GM13977 (cell line): ENCODE measurements at regions not wholly inside any gene's neighbourhood (a gene's known extent, or its start where the extent isn't known, plus 50 kb on each side); places are given as distances from the start of the nearest gene placed in this dataset.
A peak's percentile ranks its signal among the peaks of the same experiment; 100 is the strongest.
"Not testable (repeated sequence)": the region's sequence is repeated elsewhere in the genome, so short reads cannot be mapped to it uniquely, and the experiment has no call there.

Source experiments
- DNase-seq: peaks from one replicate; pipeline ENCODE4 v3.0.0; 2012; ENCODE audit warnings: low spot score
- CTCF ChIP-seq: IDR thresholded peaks from 2 replicates; pipeline ENCODE4 v1.5.1; 2012; ENCODE audit warnings: mild to moderate bottlenecking, control low read depth; ENCODE audit not compliant: insufficient read depth; ENCODE audit errors: extremely low read depth, missing control alignments
- in situ Hi-C: fragments of 300-500 bp; cut with MboI; formaldehyde crosslinking; loops from one replicate; pipeline ENCODE4 v1.12.0; 2022; ENCODE audit warnings: low sequenced_read_pairs, low pct_unique_long_range_greater_than_20kb, mixed read lengths, inconsistent platforms; ENCODE audit not compliant: unreplicated experiment

GRCh38 chr22:10760418-10760817 is 4767.6 kb upstream of the OR11H1 start:
- DNase-seq, in situ Hi-C loops: not testable (repeated sequence)

- DNase-seq, in situ Hi-C loops: not testable (repeated sequence)
Observed at GRCh38 chr22:10766320-10766719, 4761.7 kb upstream of the OR11H1 start.

- DNase-seq, in situ Hi-C loops: not testable (repeated sequence)
Observed at GRCh38 chr22:10768875-10769274, 4759.1 kb upstream of the OR11H1 start.

GRCh38 chr22:10771744-10772143 is 4756.2 kb upstream of the OR11H1 start:
- in situ Hi-C loops, DNase-seq: not testable (repeated sequence)

GRCh38 chr22:10773341-10773740 is 4754.7 kb upstream of the OR11H1 start:
- DNase-seq, in situ Hi-C loops: not testable (repeated sequence)

- DNase-seq, in situ Hi-C loops: not testable (repeated sequence)
Observed at GRCh38 chr22:10775601-10776357, 4752.2 kb upstream of the OR11H1 start.

GRCh38 chr22:10776358-10776729 is 4751.6 kb upstream of the OR11H1 start:
- in situ Hi-C loops, DNase-seq: not testable (repeated sequence)

- DNase-seq, in situ Hi-C loops: not testable (repeated sequence)
Observed at GRCh38 chr22:10777733-10778132, 4750.3 kb upstream of the OR11H1 start.

- in situ Hi-C loops = no loop called here
Observed at GRCh38 chr22:10778296-10778814, 4749.6 kb upstream of the OR11H1 start.

GRCh38 chr22:10779200-10779599 is 4748.8 kb upstream of the OR11H1 start:
- DNase-seq, in situ Hi-C loops: not testable (repeated sequence)

More at GRCh38 chr22:10778296-10778814, 4749.6 kb upstream of the OR11H1 start:
- peak; percentile 12 for DNase-seq
- TF ChIP-seq CTCF = no peak

- in situ Hi-C loops = no loop called here
- TF ChIP-seq CTCF = no peak
- DNase-seq = peak; percentile 17
Observed at GRCh38 chr22:10780281-10780680, 4747.7 kb upstream of the OR11H1 start.
